ENCODE measurements at regions not wholly inside any gene's neighbourhood (a gene's known extent, or its start where the extent isn't known, plus 50 kb on each side); places are given as distances from the start of the nearest gene placed in this dataset.

GRCh38 chr1:223029985-223030769, 112.9 kb downstream of the TLR5 start:
- CTCF ChIA-PET, result no interaction called here
- peaks cover 9% of the 10 kb centered on the region for H3K4me1 Mint-ChIP-seq (ENCODE audit: low read depth, unreplicated experiment)
- H3K27ac Mint-ChIP-seq (ENCODE audit: unreplicated experiment), result no peak overlapping the region

GRCh38 chr1:223030871-223031400, 112.1 kb downstream of the TLR5 start:
- no peak overlapping the region for H3K4me3 Mint-ChIP-seq (ENCODE audit: low read depth, unreplicated experiment)
- H3K36me3 Mint-ChIP-seq (ENCODE audit: insufficient read depth, unreplicated experiment), result no peaks in the 10 kb centered on the region
- DNase-seq, result no peak
- no TSS peak for BruUV-seq (replicated peaks)
- no peaks in the 10 kb centered on the region for H3K9me3 Mint-ChIP-seq (ENCODE audit: low read depth, unreplicated experiment)
- peaks cover 12% of the 10 kb centered on the region for H3K4me1 Mint-ChIP-seq (ENCODE audit: low read depth, unreplicated experiment)
- no peak for TF ChIP-seq CTCF (IDR thresholded peaks at IDR 0.05; ENCODE audit: unreplicated experiment)
- CTCF ChIA-PET, result no interaction called here
- intact Hi-C loops (cut with micrococcal nuclease; ENCODE audit: unreplicated experiment), result no loop called here
- H3K27me3 Mint-ChIP-seq (ENCODE audit: unreplicated experiment), result peaks cover 27% of the 10 kb centered on the region
- no peak overlapping the region for H3K27ac Mint-ChIP-seq (ENCODE audit: unreplicated experiment)

More at GRCh38 chr1:223029985-223030769, 112.9 kb downstream of the TLR5 start:
- H3K9me3 Mint-ChIP-seq (ENCODE audit: low read depth, unreplicated experiment), result no peaks in the 10 kb centered on the region
- DNase-seq, result no peak
- H3K36me3 Mint-ChIP-seq (ENCODE audit: insufficient read depth, unreplicated experiment), result no peaks in the 10 kb centered on the region
- peaks cover 20% of the 10 kb centered on the region for H3K27me3 Mint-ChIP-seq (ENCODE audit: unreplicated experiment)
- H3K4me3 Mint-ChIP-seq (ENCODE audit: low read depth, unreplicated experiment), result no peak overlapping the region
- no TSS peak for BruUV-seq (replicated peaks)
- intact Hi-C loops (cut with micrococcal nuclease; ENCODE audit: unreplicated experiment), result no loop called here
- no peak for TF ChIP-seq CTCF (IDR thresholded peaks at IDR 0.05; ENCODE audit: unreplicated experiment)

- H3K36me3 Mint-ChIP-seq (ENCODE audit: insufficient read depth, unreplicated experiment), result no peaks in the 10 kb centered on the region
- peaks cover 10% of the 10 kb centered on the region for H3K4me1 Mint-ChIP-seq (ENCODE audit: low read depth, unreplicated experiment)
- H3K4me3 Mint-ChIP-seq (ENCODE audit: low read depth, unreplicated experiment), result no peak overlapping the region
- intact Hi-C loops (cut with micrococcal nuclease; ENCODE audit: unreplicated experiment), result no loop called here
- CTCF ChIA-PET, result no interaction called here
- no peaks in the 10 kb centered on the region for H3K9me3 Mint-ChIP-seq (ENCODE audit: low read depth, unreplicated experiment)
- no peak for DNase-seq
- peaks cover 35% of the 10 kb centered on the region for H3K27me3 Mint-ChIP-seq (ENCODE audit: unreplicated experiment)
- BruUV-seq (replicated peaks), result no TSS peak
- no peak for TF ChIP-seq CTCF (IDR thresholded peaks at IDR 0.05; ENCODE audit: unreplicated experiment)
- no peak overlapping the region for H3K27ac Mint-ChIP-seq (ENCODE audit: unreplicated experiment)
These were observed 111.1 kb downstream of the TLR5 start for GRCh38 chr1:223031733-223032601.

- CTCF ChIA-PET, result no interaction called here
- no peaks in the 10 kb centered on the region for H3K36me3 Mint-ChIP-seq (ENCODE audit: insufficient read depth, unreplicated experiment)
- intact Hi-C loops (cut with micrococcal nuclease; ENCODE audit: unreplicated experiment), result no loop called here
- no peak for DNase-seq
- H3K4me3 Mint-ChIP-seq (ENCODE audit: low read depth, unreplicated experiment), result no peak overlapping the region
- H3K4me1 Mint-ChIP-seq (ENCODE audit: low read depth, unreplicated experiment), result peaks cover 9% of the 10 kb centered on the region
- no peaks in the 10 kb centered on the region for H3K9me3 Mint-ChIP-seq (ENCODE audit: low read depth, unreplicated experiment)
- peaks cover 29% of the 10 kb centered on the region for H3K27me3 Mint-ChIP-seq (ENCODE audit: unreplicated experiment)
- TF ChIP-seq CTCF (IDR thresholded peaks at IDR 0.05; ENCODE audit: unreplicated experiment), result no peak
- no TSS peak for BruUV-seq (replicated peaks)
- H3K27ac Mint-ChIP-seq (ENCODE audit: unreplicated experiment), result no peak overlapping the region
These were observed 109.4 kb downstream of the TLR5 start for GRCh38 chr1:223033658-223034057.
